UCSD-AML1 (cell line): ENCODE measurements at regions not wholly inside any gene's neighbourhood (a gene's known extent, or its start where the extent isn't known, plus 50 kb on each side); places are given as distances from the start of the nearest gene placed in this dataset.

Experiments used
- DNase-seq: peaks from one replicate; lab custom pipeline; 2025; ENCODE audit not compliant: unreplicated experiment; lab: John Stamatoyannopoulos, UW

DNA sequence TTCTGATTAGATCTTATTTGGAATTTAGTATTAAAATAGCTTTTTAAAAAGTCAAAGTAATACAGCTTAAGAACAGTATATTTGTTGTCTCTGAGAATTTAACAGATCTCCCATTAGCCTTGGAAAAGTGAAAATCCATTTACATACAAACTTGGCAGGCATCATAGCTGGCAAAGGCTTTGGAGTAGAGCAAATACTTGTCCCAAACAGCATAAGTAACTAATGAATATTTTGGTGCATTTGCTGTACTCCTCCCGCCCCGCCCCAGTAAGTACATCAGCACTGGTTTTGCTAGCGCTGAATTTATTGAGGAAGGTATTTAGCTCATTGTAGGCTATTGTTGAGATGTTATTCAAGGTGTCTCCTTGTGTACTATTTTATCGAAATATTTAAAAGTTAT lies 417.7 kb upstream of the KAZN start:
- DNase-seq: no peak

DNA sequence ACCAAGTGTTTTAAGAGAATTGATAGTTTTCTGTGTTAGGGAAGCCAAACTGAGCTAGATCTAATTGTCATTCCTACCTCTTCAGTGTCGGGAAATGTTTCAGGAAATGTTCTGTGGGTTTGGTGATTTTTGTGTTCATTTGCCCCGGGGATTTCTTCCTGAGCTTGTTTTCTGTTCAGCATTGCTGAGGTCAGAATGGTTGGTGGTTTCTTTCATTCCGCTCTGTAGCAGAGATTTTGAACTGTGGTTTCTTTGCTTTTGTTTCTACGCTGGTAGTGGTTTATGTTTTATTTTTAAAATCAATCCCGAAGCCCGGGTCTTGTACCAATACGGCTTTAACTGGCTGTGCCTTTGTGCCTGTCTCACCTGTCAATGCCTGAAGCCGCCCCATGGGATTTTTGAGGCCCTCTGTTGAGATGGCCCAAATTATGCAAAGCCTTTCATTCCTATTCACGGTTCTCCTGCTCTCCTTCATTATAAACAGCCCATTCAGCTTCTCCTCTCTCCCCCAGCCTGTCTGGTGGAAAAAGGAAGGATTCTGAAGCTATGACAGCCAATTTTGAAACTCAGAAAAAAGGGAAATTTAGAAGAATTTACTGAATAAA lies 417.2 kb upstream of the KAZN start:
- no peak for DNase-seq

DNA sequence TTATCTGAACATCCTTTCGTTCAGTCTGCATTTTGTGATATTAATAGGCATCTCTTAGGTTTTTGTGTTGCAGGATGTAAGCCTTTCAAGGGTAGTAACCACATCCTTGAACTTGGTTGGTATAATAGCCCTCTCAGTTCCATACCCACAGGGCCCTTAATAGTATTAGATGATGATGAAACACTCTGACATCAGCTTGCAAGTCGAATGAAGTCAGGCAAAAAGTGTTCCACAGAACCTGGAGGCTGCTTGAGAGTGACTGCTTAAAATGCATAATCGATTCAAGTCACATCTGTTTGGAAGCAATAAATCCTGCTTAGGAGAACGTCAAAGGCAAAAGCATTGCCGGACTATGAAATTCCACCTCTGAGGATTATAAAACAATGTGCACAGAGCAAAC lies 415.6 kb upstream of the KAZN start:
- no peak for DNase-seq

DNA sequence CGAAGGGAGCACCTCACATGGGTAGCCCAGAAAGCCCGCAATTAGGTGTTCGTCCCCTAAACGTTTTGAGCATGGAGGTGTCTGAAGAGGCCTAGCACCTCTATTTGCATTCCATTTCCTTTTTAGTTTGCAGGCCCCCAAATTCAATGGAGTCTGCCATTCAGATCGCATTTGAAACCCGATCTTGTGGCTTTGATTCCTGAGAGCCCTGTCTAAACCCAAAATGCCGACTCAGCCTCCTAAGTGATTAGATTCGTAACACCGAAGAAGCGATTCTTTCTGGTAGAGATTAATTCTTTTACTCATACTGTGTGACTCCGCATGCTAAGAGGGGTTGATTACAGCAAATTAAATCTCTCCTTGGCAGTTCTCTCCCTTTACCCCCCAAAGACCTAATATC lies 415.2 kb upstream of the KAZN start:
- DNase-seq: no peak

DNA sequence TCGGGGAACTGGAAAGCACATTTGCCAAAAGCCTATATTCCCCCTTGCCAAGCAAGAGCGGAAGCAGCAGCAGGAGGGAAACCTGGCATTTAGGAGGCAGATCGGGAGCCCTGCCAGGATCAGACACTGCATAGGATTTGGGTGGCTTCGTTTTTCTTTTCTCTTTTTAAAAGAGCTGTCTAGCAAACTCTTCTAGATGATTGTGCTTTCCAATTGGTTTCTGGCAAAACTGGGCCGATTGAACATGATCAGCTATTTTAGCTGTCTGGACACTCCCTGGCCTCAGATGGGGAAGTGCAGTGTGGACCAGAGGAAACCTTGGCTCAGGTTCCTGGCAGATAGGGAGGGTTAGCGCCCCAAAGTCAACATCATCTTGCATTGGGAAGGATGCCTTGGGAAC lies 414.0 kb upstream of the KAZN start:
- DNase-seq: no peak

DNA sequence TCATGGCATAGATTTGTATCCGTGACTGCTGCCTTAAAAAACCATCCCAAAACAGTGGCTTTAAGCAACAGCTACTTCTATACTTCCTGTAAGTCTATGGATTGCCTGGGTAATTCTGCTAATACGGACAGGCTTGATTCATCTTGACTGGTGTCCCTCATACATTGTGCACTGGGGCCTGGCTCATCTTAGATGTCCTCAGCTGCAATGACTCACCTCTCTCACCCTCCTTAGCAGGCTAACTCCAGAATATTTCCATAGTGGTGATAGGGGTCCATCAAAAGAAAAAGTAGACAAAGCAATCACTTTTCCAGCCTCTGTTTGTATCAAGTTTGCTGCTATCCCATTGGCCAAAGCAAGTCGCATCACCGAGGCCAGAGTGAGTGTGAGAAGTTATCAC lies 409.1 kb upstream of the KAZN start:
- DNase-seq: no peak

DNA sequence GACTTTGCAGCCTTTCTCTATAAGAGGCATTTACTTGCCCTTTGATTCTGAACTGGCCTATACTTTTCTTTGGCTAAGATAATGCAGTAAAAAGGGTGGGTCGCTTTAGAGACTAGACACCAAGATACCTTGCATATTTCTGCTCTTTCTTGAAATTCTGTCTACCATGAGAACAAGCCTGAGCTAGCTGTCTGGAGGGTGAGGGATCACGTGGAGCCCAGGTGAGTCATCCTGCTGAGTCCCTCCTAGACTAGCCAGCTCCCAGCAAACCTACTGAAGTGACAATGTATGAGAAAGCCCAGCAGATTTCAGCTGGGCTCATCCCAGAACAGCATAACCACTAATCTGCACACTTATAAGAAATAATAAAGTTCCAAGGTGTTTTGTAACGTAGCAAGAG lies 408.0 kb upstream of the KAZN start:
- DNase-seq: no peak

DNA sequence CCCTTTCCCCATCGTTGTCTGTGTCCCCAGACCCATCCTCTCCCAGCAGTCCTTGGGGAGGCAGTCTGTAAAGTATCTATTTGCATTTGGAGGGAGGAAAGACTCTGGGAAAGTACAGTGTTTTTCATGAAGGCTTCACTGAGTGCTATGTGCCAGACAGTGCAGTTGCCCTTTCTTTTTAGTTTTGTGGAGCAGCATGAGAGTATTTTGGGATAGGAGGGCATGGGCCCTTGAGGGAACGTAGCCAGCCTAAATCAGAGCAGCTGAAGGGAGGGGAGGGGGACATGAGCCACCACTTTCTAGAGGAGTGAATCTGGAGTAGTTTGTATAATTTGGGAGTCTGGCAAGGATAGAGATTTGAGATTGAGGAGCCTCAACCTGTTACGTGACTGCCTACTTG lies 404.0 kb upstream of the KAZN start:
- no peak for DNase-seq

DNA sequence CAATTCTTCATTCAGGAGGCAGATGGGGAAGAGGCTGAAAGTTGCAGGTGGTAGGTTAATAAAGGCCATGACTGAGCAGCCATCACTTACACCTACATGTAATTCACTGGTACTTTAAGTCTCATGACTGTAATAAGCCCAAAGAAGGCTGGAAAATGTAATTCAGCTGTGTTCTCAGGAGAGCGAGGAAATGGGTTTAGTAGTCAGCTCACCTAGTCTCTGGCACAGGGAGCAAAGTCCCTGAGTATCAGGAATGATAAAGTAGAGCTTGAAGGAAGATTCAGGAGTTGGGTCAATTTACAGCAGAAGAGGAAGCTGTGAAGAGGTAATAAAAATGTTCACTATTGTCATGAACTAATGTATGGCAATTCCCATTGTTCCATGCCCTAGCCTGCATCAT lies 393.4 kb upstream of the KAZN start:
- DNase-seq: no peak

DNA sequence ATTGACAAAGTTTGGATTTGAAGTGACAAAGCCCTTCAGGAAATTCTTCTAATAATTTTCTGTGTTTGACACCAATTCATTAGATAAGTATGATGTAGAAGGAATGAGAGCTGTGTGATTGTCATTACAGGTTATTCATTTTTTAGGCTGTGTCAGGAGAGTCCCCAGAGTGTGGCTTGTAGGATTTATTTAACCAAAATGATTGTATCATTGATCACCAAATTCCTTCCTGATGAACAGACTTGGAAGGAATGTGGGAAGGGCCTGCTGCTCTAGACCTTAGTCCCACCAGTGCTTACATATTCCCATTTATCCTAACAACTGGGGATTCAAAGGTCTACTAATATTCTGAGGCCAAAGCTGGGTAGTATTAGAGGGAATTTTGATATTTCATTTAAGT lies 383.3 kb upstream of the KAZN start:
- DNase-seq: no peak

DNA sequence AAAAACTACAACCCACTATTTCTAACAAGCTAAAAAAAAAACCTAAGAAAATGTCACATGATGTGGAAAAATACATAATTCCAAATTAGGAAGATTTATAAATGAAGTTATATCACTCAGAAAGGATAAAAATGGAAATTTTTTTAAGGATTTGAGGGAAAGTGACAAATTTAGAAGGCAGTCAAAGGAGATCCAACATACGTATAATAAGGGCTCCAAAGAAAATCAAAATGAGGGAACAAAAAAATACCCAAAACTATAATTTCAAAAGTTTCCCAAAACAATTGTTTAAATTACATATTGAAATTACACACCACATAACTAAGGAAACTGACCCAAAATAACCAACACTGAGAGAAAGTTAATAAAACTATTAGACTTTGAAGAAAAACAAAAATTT lies 381.1 kb upstream of the KAZN start:
- no peak for DNase-seq

DNA sequence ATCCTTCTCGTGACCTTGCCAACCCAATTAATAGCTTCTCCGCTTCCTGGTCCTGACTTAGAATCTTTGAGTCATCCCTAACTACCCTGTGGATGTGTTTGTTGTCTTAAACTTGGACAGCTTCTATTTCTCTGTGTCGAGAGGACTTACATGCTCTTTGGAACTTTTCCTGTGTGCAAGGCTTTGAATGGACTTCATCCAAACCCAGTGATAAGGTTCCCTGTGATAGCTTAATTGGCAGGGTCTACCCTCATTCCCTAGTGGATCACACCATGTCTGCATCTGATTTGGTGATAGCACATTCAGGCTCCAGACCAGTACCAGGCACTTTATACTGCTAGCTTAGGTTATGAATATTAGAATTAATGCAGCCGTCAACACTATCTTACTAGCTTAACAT lies 378.2 kb upstream of the KAZN start:
- DNase-seq: no peak

DNA sequence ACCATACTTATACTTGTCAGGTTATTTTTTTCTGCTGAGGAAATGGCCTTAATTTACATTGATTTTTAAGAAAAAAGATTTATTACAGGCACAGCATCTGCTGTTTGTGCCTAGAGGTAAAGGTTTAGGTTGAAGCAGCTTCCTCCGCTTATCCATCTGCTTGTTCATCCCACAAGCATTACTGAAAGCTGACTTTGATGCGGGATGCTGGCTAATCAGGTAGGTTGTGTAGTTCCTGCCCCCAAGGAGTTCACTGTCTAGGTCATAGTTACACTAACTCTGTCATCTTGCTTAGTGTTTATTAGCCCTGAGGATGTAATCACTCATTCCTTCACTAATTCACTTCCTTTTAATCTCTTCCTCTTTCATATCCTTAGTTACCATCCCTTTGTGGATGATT lies 377.7 kb upstream of the KAZN start:
- DNase-seq: no peak

DNA sequence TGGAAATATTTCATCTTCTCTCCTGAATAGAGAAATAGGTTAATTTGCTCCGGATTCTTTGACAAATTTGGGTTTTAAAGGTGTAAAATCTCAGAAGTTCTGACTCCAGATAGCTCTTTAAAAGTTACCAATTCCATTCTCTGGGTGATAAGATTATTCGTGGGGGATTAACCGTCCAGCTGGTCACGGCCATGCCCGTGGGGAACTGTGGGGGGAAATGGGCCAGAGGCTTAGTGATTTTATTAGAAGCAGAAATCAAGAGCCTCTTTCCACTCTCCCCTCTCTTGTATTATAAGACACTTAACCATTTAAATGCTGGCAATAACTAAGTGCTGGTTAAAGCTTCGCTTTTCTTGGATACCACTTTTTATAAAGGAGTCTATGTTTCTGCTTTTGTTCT lies 376.4 kb upstream of the KAZN start:
- no peak for DNase-seq

DNA sequence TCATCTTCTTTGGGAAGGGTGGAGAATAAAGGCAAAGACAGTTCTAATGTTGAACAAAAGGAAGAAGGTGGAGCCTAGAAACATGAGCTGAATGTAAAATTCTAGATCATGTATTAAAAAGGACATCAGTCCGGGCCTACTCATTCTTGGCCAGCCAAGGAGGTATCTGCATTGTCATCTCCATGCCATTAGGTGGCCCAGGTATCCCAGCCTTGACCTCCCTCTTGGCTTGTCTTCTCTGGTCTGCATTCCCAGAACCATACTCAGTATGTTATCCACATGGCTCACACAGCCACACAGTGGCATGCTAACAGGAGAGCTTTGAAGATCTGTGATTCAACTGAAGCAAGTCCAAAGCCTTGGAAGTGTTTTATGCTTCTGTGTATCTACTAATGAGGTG lies 369.8 kb upstream of the KAZN start:
- no peak for DNase-seq

DNA sequence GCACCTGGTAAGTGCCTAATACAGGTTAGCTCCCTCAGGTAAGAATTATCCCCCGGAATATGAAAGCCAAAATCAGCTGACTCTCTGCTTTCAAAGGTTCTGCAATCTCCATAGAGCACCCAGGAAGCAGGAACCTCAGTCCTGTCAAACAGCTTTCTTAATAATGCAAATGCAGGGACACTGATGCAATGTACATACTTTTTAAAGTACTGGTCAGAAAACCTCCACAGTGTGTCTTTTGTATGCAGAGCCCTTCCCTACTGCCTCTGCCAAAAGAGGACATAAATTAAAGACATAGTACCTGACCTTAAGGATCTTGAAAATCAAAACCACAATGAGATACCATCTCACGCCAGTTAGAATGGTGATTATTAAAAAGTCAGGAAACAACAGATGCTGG lies 365.0 kb upstream of the KAZN start:
- no peak for DNase-seq

DNA sequence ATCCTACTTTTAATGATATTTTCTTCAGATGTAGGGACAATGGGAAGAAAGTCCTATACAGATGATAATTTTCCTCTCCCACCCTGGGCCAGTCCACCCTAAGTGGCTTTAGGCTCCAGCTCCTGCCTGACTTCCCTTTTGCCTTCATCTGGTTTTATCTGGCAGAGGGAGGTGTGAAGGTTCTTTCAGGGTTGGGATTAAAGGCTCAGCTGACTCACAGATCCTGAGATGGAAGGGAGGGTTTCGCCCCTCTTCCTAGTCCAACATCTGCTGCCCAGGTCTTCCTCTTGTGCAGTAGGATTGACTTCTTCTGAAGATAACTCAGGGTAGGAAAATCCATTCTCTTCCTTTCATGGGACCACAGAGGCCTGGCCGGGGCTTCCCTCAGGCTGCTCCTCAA lies 362.4 kb upstream of the KAZN start:
- DNase-seq: no peak

DNA sequence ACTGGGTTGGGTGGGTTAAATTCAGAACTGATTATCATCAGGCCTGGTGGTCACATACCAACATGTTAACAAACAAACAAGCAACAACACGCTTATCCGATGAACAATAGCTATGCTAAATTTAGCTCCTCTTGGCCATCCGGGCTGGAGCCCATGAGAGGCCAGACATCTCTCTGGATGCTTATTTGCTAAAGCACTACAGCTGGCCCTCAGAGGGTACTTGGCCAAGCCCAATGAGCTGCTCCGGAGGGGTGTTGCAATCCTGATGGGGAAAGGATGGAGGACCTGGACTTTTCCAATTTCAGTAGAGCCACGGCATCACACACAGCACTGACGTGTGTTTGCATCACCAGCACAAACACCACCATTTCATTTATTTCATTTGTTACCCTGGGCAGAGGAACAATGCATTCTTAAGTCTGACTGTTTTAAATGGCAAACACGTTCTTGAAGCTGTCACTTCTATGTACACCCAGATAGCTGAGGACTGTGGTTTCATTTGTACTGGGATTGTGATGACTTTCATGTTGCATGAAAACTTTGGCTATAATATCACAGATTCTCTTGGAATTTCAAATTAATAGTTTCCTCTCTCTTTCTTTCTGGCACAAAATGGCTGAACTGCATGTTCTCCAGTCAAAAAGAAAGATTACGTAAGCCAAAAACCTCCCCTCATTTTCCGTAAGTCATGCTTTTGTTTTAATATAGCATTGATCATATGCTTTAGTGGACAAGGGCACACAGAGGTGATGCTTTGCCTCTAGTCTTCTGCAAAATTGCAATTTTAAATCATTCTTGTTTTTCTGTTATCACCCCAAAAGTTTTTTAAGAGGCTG lies 359.8 kb upstream of the KAZN start:
- no peak for DNase-seq

DNA sequence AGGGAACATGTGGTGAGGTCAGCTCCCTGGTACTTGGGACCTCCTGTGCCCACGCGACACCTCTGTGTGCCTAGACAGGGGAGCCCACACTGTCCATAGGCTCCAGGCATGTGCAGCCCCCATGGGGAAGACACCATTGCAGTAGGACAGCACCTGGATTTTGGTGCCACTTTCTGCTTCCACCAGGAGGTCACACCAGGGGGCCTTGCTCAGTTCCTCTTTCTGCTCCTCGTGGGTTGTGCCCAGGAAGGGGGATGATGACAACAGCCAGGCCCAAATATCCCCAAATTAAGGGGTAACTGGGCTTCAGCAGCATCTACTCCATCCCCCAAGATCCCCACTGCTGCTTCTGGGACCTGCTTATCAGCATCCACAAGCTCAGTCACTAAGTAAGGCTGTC lies 358.2 kb upstream of the KAZN start:
- DNase-seq: no peak

DNA sequence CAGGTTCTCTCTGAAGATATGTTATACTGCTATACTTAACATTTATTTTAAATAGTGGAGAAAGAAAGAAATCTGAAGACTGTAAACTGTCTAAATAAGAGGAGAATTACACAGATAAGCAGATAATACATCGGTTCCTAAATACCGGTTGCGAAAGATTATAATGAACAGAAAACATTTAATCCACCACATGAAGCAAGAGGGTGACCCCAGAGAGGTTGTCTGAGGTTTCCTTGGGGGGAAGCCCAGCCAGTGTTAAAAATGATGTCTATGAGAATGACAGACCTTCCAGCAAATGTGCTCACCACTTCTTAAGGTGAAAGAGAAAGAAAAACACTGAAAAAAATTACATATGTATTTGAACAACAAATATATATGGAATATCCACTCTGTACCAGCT lies 356.4 kb upstream of the KAZN start:
- no peak for DNase-seq

DNA sequence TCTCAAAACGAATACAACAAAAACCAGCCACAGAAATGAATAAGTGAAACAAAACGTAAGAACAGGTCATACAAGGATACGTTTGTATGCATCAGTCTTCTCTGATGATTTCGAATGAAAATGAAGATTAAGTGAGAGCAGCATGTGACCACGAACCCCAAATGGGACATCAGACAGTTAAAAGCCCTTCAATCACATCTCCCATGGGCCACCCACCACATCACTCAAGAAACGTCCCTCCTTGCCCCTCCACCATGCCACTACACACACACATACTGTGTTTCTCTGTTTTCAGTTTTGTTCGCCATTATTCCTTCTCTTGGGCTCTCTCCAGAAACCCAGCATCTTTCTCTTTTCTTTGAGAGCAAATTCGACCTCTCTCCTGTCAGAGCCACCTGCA lies 355.6 kb upstream of the KAZN start:
- DNase-seq: no peak

DNA sequence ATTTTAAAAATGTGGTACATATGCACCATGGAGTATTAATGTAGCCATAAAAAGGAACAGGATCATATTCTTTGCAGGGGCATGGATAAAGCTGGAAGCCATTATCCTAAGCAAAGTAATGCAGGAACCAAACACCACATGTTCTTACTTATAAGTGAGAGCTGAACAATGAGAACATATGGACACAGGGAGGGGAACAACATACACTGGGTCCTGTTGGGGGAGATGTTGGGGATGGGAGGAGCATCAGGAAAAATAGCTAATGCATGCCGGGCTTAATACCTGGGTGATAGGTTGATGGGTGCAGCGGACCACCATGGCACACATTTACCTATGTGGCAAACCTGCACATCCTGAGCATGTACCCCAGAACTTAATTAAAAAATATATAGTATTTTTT lies 352.5 kb upstream of the KAZN start:
- DNase-seq: no peak

DNA sequence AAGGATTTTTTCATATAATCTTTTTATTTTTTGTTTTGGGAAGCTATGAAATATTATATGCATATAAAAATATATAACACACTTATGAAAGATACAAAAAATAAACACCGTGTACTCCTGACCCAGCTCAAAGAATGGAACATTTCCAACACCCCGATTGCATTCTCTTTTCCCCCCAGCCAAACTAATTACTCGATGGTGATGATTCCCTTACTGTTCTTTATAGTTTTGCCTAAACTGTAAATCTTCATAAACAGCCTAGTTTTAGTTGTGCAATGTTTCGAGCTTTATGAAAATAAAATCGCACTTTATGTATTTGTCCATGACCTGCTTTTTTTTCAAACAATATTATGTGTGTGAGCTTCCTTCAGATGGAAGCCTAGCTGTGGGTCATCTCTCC lies 352.0 kb upstream of the KAZN start:
- DNase-seq: no peak
